Sigmoid colon (tissue), 6 donors: ENCODE measurements at regions not wholly inside any gene's neighbourhood (a gene's known extent, or its start where the extent isn't known, plus 50 kb on each side); places are given as distances from the start of the nearest gene placed in this dataset.
"Not testable (repeated sequence)": the region's sequence is repeated elsewhere in the genome, so short reads cannot be mapped to it uniquely, and the experiment has no call there.

Experiments
- DNase-seq: peaks from one replicate; pipeline ENCODE4 v3.0.0-alpha.2; 2019
- H3K27ac ChIP-seq, 4 donors: fragments of 200-600 bp; sonication (generic); one replicate each; pipeline ENCODE4 v1.5.1; 2016 to 2019; ENCODE audit warnings: mild to moderate bottlenecking in 1 of 4
- H3K27me3 ChIP-seq, 3 donors: fragments of 200-600 bp; sonication (generic); one replicate each; pipeline ENCODE4 v1.5.1; 2019; ENCODE audit warnings: mild to moderate bottlenecking in 1 of 3
- H3K36me3 ChIP-seq, 4 donors: fragments of 200-600 bp; sonication (generic); one replicate each; pipeline ENCODE4 v1.5.1; 2016 to 2019
- H3K4me1 ChIP-seq, 4 donors: fragments of 200-600 bp; sonication (generic); one replicate each; pipeline ENCODE4 v1.5.1; 2017 to 2019
- H3K4me3 ChIP-seq, 4 donors: fragments of 200-600 bp; sonication (generic); one replicate each; pipeline ENCODE4 v1.5.1; 2017 to 2019; ENCODE audit warnings: mild to moderate bottlenecking in 2 of 4, moderate library complexity in 1 of 4
- H3K9me3 ChIP-seq, 4 donors: fragments of 200-600 bp in 3 of 4; sonication (generic) in 3 of 4; one replicate each; pipeline versions ENCODE4 v1.5.1 to v1.6.1; 2013 to 2019
- EP300 ChIP-seq, 4 donors: sonication (generic); formaldehyde crosslinking; IDR thresholded peaks; one replicate each; pipeline ENCODE4 v1.6.1; 2017; ENCODE audit warnings: antibody characterized with exemption in 4 of 4
- POLR2A ChIP-seq, 2 donors: fragments of 450-650 bp; IDR thresholded peaks; one replicate each; pipeline ENCODE4 v1.6.1; 2016; ENCODE audit warnings: antibody characterized with exemption in 2 of 2, mild to moderate bottlenecking in 2 of 2, moderate library complexity in 2 of 2
- POLR2AphosphoS5 ChIP-seq, 4 donors: sonication (generic); formaldehyde crosslinking; IDR thresholded peaks; one replicate each; pipeline ENCODE4 v1.6.1; 2017; ENCODE audit warnings: antibody characterized with exemption in 4 of 4
- WGBS, 2 donors: extraction: QIAGEN DNeasy Blood & Tissue Kit; methylation state at CpG; one replicate each; pipeline ENCODE4 v1.1.7; 2013; 5-methylcytosine and 5-hydroxymethylcytosine counted together
- intact Hi-C: fragments of 100-400 bp; cut with DNase I; formaldehyde crosslinking; loops from one replicate; pipeline ENCODE4 v1.15.1; 2023
- TF ChIP-seq, protein P1 (sequence below), 4 experiments: fragments of 450-650 bp in 3 of 4; fragments of 200-600 bp in 1 of 4; IDR thresholded peaks; one replicate each; pipeline ENCODE4 v1.5.1; 2016 to 2019; ENCODE audit warnings: antibody characterized with exemption in 4 of 4, mild to moderate bottlenecking in 3 of 4, moderate library complexity in 2 of 4
- donor health status: healthy with polysubstance abuse.
- donor health status: healthy.

DNA sequence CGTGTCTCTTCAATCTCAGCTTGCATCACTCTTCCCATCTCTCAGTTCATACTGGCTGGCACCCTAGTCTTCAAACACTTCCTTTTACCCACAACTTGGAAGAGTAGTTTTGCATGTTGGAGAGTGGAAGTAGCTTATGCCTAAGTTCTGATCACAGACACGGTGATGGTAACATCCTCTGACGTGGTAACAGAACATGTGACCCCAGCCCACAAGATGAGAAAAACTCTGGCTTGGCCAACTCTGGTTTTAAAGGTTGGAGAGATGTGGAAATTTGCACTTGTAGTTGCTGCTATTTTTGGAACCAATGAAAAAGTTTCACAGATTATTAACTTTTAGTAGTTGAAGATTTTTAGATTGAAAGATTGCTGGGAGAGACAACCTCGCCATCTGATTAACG lies 155.4 kb upstream of the SLC35G4 start:
- intact Hi-C loops: no loop called here
- Histone ChIP-seq H3K4me1 (no peaks in the 10 kb centered on the region), H3K36me3 (no peaks in the 10 kb centered on the region), H3K4me3 (no peak overlapping the region), H3K27me3 (no peaks in the 10 kb centered on the region), H3K9me3 (no peaks in the 10 kb centered on the region), H3K27ac (no peak overlapping the region)
- TF ChIP-seq POLR2A (IDR thresholded peaks at IDR 0.05) (no peak), POLR2AphosphoS5 (IDR thresholded peaks at IDR 0.05) (no peak), EP300 (IDR thresholded peaks at IDR 0.05) (no peak)
- TF ChIP-seq, protein P1, sequence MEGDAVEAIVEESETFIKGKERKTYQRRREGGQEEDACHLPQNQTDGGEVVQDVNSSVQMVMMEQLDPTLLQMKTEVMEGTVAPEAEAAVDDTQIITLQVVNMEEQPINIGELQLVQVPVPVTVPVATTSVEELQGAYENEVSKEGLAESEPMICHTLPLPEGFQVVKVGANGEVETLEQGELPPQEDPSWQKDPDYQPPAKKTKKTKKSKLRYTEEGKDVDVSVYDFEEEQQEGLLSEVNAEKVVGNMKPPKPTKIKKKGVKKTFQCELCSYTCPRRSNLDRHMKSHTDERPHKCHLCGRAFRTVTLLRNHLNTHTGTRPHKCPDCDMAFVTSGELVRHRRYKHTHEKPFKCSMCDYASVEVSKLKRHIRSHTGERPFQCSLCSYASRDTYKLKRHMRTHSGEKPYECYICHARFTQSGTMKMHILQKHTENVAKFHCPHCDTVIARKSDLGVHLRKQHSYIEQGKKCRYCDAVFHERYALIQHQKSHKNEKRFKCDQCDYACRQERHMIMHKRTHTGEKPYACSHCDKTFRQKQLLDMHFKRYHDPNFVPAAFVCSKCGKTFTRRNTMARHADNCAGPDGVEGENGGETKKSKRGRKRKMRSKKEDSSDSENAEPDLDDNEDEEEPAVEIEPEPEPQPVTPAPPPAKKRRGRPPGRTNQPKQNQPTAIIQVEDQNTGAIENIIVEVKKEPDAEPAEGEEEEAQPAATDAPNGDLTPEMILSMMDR (IDR thresholded peaks at IDR 0.05): no peak
- WGBS, 2 donors: 79 to 85% methylated on average over 5 of the region's 5 CpGs
- DNase-seq: no peak

DNA sequence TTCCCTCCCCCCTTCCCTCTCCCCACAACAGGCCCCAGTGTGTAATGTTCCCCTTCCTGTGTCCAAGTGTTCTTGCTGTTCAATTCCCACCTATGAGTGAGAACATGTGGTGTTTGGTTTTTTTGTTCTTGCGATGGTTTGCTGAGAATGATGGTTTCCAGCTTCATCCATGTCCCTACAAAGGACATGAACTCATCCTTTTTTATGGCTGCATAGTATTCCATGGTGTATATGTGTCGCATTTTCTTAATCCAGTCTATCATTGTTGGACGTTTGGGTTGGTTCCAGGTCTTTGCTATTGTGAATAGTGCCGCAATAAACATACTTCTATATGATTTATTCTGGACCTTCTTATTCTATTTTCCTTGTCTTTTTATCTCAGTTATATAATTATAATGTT lies 165.2 kb upstream of the SLC35G4 start:
- DNase-seq, H3K9me3 ChIP-seq, H3K36me3 ChIP-seq, H3K27ac ChIP-seq, H3K27me3 ChIP-seq, H3K4me3 ChIP-seq, intact Hi-C loops, H3K4me1 ChIP-seq: not testable (repeated sequence)
- WGBS, 2 donors: 82 to 95% methylated on average over 4 of the region's 4 CpGs

DNA sequence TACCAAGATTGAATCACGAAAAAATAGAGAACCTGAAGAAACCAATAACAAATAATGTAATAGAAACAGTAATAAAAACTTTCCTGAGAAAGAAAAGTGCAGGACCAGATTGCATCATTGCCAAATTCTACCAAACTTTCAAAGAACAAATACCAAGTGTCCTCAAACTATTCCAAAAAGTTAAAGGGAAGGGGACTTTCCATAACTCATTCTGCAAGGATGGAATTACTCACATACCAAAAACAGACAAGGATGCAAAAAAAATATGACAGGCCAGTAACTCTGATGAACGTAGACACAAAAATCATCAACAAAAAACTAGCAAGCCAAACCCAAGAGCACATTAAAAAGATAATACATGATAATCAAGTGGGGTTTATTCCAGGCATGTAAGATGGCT lies 172.3 kb upstream of the SLC35G4 start:
- H3K4me1 ChIP-seq: no peaks in the 10 kb centered on the region
- TF ChIP-seq, protein P1 (IDR thresholded peaks at IDR 0.05): no peak
- TF ChIP-seq EP300 (IDR thresholded peaks at IDR 0.05) (no peak), POLR2AphosphoS5 (IDR thresholded peaks at IDR 0.05) (no peak), POLR2A (IDR thresholded peaks at IDR 0.05) (no peak)
- H3K36me3 ChIP-seq: no peaks in the 10 kb centered on the region
- no peaks in the 10 kb centered on the region for H3K9me3 ChIP-seq
- H3K4me3 ChIP-seq: no peak overlapping the region
- no peak overlapping the region for H3K27ac ChIP-seq
- H3K27me3 ChIP-seq: no peaks in the 10 kb centered on the region
- DNase-seq: no peak
- WGBS, 2 donors: 35 to 55% methylated on average over 2 of the region's 2 CpGs
- intact Hi-C loops: no loop called here

DNA sequence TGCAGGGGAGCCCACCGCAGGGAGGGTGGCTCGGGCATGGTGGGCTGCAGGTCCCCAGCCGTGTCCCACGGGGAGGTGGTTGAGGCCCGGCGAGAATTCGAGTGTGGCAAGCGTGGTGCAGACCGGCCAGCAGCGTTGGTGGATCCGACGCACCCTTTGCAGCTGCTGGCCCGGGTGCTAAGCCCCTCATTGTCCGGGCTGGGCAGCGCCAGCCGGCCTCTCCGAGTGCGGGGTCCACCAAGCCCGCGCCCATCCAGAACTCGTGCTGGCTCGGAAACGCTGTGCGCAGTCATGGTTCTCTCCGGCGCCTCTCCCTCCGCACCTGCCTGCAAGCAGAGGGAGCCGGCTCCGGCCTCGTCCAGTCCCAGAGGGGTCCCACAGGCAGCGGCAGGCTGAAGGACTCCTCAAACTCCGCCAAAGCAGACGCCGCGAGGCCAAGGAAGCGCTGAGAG lies 177.0 kb upstream of the SLC35G4 start:
- Histone ChIP-seq H3K4me3 (no peak overlapping the region), H3K9me3 (peaks cover 0 to 3% (median 0%) of the 10 kb centered on the region in 4 donors), H3K27me3 (no peaks in the 10 kb centered on the region), H3K27ac (no peak overlapping the region), H3K36me3 (no peaks in the 10 kb centered on the region), H3K4me1 (no peaks in the 10 kb centered on the region)
- intact Hi-C loops: no loop called here
- TF ChIP-seq POLR2A (IDR thresholded peaks at IDR 0.05) (no peak), EP300 (IDR thresholded peaks at IDR 0.05) (no peak), POLR2AphosphoS5 (IDR thresholded peaks at IDR 0.05) (no peak)
- TF ChIP-seq, protein P1 (IDR thresholded peaks at IDR 0.05): no peak
- 92 to 95% methylated on average over 36 of the region's 36 CpGs for WGBS, 2 donors
- no peak for DNase-seq

DNA sequence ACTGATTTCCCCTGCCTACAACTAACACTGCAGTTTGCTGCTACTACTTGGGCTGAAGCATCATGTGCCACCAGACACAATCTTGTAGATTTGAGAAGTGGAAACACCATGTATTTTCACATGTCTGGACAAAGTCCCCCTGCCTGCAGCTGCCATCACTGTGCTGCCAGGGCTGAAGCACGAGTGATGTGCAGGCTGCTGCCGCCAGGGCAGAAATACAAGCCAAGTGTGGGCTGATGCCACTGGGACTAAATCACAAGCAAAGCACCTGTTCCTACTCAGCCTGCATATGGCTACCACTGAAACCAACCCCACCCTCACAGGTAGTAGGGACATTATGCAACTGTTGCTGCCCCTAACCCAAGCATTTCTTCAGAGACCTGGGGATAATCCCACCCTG lies 179.5 kb upstream of the SLC35G4 start:
- no peak for DNase-seq
- Histone ChIP-seq H3K9me3 (peaks cover 0 to 3% (median 0%) of the 10 kb centered on the region in 4 donors), H3K4me3 (no peak overlapping the region), H3K36me3 (no peaks in the 10 kb centered on the region), H3K27me3 (no peaks in the 10 kb centered on the region), H3K27ac (no peak overlapping the region), H3K4me1 (no peaks in the 10 kb centered on the region)
- 62 to 93% methylated on average over 2 of the region's 2 CpGs for WGBS, 2 donors
- intact Hi-C loops: no loop called here
- TF ChIP-seq, protein P1 (IDR thresholded peaks at IDR 0.05): no peak
- TF ChIP-seq POLR2AphosphoS5 (IDR thresholded peaks at IDR 0.05): no peak
- TF ChIP-seq EP300 (IDR thresholded peaks at IDR 0.05): no peak
- no peak for TF ChIP-seq POLR2A (IDR thresholded peaks at IDR 0.05)
